ENCODE measurements at regions not wholly inside any gene's neighbourhood (a gene's known extent, or its start where the extent isn't known, plus 50 kb on each side); places are given as distances from the start of the nearest gene placed in this dataset.

DNA sequence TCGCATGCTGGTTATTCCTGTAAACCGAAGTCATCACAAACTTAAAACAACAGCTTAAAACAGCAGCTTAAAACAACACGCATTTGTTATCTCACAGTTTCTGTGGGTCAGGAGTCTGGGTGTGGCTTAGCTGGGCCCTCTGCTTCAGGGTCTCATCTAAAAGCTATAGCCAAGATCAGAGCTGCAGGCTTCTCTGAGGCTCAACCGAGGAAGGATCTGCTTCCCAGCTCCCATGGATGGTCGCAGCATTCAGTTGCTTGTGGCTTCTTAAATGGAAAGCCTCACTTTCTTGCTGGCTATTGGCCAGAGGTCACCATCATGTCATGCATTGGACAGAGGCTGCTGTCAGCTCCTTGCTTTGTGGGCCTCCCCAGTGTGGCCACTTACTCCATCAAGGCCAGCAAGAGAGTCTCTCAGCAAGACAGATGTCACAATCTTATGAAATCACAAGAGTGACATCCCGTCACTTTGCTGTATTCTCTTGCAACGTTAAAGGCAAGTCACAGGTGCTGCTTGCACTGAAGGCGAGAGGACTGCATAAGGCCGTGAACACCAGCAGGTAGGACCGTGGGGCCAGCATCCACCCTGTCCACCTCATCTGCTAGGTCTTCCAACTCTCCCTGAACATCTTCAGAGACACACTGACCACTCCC lies 117.9 kb upstream of the TNRC6C start:
- TF ChIP-seq, protein P1, sequence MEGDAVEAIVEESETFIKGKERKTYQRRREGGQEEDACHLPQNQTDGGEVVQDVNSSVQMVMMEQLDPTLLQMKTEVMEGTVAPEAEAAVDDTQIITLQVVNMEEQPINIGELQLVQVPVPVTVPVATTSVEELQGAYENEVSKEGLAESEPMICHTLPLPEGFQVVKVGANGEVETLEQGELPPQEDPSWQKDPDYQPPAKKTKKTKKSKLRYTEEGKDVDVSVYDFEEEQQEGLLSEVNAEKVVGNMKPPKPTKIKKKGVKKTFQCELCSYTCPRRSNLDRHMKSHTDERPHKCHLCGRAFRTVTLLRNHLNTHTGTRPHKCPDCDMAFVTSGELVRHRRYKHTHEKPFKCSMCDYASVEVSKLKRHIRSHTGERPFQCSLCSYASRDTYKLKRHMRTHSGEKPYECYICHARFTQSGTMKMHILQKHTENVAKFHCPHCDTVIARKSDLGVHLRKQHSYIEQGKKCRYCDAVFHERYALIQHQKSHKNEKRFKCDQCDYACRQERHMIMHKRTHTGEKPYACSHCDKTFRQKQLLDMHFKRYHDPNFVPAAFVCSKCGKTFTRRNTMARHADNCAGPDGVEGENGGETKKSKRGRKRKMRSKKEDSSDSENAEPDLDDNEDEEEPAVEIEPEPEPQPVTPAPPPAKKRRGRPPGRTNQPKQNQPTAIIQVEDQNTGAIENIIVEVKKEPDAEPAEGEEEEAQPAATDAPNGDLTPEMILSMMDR (IDR thresholded peaks at IDR 0.05; ENCODE audit: low read depth, low read length), result no peak
- no peak for TF ChIP-seq EZH2phosphoT487 (IDR thresholded peaks at IDR 0.05; ENCODE audit: low read depth)

Data from OCI-LY3 (cell line).